GM19395 (cell line): ENCODE measurements at regions not wholly inside any gene's neighbourhood (a gene's known extent, or its start where the extent isn't known, plus 50 kb on each side); places are given as distances from the start of the nearest gene placed in this dataset.
"Not testable (repeated sequence)": the region's sequence is repeated elsewhere in the genome, so short reads cannot be mapped to it uniquely, and the experiment has no call there.

Experiments
- ATAC-seq: cut with Tn5 transposase; IDR thresholded peaks from one replicate; pipeline ENCODE4 v1.9.1; 2021; ENCODE audit warnings: mild to moderate bottlenecking, moderate library complexity; ENCODE audit not compliant: unreplicated experiment

- no peak for ATAC-seq
Measured at GRCh38 chr4:26171501-26171900, 149.3 kb upstream of the RBPJ start.

DNA sequence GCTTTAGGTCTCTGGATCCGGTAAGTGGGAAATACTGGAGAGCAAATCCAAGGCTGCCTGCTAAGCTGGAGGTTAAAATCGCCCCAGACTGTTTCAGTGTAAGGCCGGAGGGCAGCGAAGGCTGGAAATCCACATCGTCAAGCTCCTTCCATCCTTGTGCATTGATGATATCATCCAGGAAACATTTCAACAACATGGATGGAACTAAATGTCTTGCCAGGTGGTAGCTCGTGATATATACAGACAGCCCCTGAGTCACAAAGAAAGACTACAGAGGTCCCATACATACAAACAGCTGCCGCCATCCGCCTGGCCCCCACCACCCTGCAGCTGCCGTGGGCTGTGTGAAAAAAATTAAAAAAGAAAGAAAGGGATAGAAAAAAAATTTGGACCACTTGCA, 148.9 kb upstream of the RBPJ start:
- no peak for ATAC-seq

- no peak for ATAC-seq
Measured at GRCh38 chr4:26173619-26174018, 147.2 kb upstream of the RBPJ start.

GRCh38 chr4:26174027-26174426, 146.8 kb upstream of the RBPJ start:
- no peak for ATAC-seq

DNA sequence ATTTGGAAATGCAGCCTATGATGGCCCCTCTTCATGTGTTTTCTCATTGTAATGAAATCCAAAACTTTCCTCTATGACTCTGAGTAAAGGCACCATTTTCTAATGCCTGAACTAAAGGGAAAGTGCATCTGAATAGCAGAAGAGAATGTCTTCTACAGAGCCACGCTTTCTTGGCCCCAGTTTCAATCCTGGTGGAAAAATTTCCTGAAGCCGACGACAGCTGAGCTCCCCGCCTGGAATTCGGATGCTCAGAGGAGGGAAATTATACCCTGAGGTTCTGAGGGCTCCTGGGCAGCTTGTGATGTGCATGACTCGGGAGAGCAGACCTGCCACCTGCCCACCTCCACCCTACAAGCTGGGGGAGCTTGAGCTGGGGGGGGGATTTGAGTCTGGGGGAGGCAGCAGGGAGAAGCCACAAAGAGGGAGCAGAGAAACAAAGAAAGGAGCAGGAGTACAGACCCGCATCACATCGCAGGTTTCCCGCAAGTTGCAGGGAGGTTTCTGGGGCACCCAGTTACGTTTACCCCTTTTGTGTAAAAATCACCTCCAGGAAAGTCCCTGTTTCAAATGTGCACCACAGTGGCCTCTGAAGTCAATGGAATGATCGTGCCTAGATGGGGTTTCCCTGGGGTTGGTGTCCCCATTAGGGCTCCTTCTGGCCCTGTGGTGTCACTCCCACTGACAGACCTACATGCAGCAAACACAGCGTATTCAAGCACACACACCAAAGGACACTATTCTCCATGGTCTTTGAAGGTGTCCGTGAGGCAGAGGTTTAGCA, 145.6 kb upstream of the RBPJ start:
- peak; percentile 34 for ATAC-seq

- no peak for ATAC-seq
Measured at GRCh38 chr4:26175905-26176470, 144.8 kb upstream of the RBPJ start.

DNA sequence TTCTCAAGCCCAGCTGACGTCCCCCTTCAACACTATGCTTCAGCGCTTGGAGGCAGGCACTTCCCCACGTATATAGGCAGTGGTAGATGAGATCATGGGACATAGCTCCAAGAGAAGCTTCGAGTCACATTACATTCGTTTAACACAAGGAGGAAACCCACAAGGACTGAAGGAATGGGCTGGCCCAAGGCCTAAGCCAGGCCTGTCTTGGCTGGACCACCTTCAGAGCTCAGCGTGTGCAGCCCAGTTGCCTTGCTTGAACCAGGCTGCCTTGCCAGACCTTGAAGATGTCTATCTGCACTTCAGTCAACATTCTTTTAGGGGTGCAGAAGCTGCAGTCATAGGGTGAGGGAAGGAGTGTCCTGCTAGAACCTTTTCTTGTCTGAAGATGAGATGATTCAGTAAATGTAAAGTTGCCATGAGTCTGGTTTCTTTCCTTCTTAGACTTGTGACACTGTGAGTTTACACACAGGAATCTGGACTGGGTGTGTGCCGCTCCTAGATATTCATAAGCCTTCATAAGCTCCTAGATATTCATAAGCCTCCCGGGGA, 144.1 kb upstream of the RBPJ start:
- no peak for ATAC-seq

- peak; percentile 24 for ATAC-seq
Measured at GRCh38 chr4:26178854-26179253, 142.0 kb upstream of the RBPJ start.

GRCh38 chr4:26179316-26179760, 141.5 kb upstream of the RBPJ start:
- ATAC-seq: peak; percentile 86

- no peak for ATAC-seq
Measured at GRCh38 chr4:26181616-26182015, 139.2 kb upstream of the RBPJ start.

- no peak for ATAC-seq
Measured at GRCh38 chr4:26183017-26183416, 137.8 kb upstream of the RBPJ start.

DNA sequence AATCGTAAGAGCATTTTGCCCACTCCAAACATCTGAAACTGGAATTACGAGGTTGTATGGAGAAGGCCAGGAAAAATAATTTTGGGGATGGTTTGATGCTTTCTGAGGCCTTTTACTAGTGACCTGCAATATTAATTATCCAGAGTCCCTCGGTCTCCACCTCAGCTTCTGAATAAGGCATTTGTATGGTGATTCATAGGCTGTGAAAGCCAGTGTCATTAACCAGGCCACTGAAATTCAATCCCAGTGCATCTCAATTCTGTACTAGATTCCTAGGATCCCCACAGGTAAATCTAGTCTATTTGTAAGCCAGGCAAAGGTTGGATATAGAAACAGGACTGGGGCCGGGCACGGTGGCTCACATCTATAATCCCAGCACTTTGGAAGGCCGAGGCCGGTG, 135.4 kb upstream of the RBPJ start:
- no peak for ATAC-seq

DNA sequence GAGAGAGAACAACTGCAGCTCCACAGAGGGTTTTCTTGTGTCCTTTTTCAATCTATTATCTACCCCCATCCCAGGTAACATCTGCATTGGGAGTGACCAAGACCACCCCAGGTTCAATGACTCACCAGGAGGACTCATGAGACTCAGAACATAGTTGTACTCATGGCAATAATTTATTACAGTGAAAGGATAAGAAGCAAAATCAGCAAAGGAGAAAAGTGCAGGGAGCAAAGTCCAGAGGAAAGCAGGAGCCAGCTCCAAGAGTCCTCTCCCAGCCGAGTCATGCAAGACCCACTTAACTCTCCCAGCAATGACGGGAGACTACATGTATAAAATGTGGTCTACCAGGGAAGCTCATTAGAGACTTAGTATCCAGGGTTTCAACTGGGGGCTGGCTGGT, 129.5 kb upstream of the RBPJ start:
- no peak for ATAC-seq

DNA sequence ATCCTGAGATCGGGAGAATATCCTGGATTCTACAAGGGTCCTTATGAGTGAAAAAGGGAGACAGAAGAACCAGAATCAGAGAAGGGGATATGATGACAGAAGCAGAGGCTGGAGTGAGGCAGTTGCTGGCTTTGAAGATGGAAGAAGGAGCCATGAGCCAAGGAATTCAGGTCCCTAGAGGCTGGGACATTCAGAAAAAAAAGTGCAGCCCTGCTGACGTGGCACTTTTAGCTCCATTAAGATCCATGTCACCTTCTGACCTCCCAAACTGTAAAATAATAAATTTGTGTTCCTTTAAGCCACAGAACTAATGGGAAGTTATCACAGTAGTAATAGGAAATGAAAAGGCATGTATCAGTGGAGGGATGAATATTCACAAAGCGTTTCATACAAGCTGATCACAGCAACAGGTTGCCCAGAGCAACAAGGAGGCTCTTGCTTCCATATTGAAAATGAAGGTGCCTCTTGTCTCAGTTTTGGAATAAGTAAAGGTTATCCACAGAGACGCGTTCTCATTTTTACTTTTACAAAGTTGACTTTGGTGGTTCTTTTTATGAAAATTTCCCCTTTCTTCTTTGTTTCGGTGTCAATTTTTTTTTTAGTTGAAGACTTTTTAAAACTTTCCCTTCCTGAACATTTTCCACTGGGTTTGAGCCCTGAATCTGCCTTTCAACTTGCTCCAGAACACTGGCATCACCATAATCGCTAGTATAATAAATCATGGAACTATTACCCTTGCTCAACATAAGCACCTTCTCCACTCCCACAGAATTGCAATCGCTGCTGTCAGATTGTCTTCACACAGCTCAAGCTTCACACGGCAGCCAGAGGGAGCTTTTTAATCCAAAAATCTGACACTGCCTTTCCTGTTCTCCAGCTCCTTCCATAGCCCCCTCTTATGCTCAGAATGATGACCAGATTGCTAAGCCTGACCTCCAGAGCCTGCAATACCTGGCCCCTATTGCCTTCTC, 127.6 kb upstream of the RBPJ start:
- ATAC-seq: no peak

- peak; percentile 25 for ATAC-seq
Measured at GRCh38 chr4:26194764-26195163, 126.0 kb upstream of the RBPJ start.

DNA sequence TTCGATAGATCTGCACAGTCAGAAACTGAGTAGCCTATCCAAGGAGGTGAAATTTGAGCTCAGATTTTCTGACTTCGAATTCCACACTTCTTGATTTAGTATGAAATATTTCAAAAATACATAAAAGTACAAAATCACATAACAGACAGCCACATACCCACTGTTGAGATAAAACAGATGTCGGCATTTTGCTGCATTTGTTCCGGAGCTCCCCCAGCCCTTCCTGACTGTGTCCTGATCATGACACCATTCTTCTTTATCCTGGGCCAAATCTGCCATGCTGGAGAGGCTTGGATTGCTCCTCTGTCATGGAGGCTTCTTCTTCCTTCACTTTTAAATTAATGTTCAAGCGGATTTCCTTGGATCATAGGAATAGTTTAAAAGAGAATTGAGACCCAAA, 124.2 kb upstream of the RBPJ start:
- ATAC-seq: no peak

- ATAC-seq: peak; percentile 90
Measured at GRCh38 chr4:26197018-26197779, 123.6 kb upstream of the RBPJ start.

- not testable (repeated sequence) for ATAC-seq
Measured at GRCh38 chr4:26198931-26199330, 121.9 kb upstream of the RBPJ start.

DNA sequence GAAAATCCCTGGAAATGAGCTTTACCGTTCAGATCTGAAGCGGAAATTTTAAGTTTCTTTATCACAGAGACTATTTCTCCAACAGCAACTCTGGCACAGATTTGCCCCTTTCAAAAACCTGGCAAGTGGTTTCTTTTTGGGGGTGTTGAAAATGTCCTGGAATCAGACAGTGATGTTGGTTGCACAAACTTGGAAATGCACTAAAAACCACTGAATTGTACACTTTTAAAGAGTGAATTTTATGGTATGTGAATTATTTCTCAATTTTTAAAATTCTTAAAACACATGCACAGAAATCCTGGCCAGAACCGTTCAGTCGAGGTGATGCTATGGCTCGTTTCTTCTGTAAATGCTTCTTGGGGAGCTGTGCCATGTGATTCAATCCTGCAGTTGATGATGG, 121.2 kb upstream of the RBPJ start:
- ATAC-seq: no peak

GRCh38 chr4:26201120-26201519, 119.7 kb upstream of the RBPJ start:
- no peak for ATAC-seq
